ENCODE measurements at regions not wholly inside any gene's neighbourhood (a gene's known extent, or its start where the extent isn't known, plus 50 kb on each side); places are given as distances from the start of the nearest gene placed in this dataset.

GRCh38 chr7:88462799-88463198 lies 156.1 kb upstream of the STEAP4 start:
- Mint-ChIP-seq H3K27ac (ENCODE audit: unreplicated experiment) (no peak overlapping the region), H3K4me1 (ENCODE audit: low read depth, unreplicated experiment) (no peaks in the 10 kb centered on the region), H3K4me3 (ENCODE audit: unreplicated experiment) (no peak overlapping the region), H3K27me3 (ENCODE audit: insufficient read depth, unreplicated experiment) (peaks cover 2% of the 10 kb centered on the region), H3K36me3 (ENCODE audit: insufficient read depth, unreplicated experiment) (no peaks in the 10 kb centered on the region), H3K9me3 (ENCODE audit: unreplicated experiment) (no peaks in the 10 kb centered on the region)
- Histone ChIP-seq H3K4me1 (no peaks in the 10 kb centered on the region), H3K4me3 (ENCODE audit: low read depth, low read length) (no peak overlapping the region), H3K36me3 (ENCODE audit: control insufficient read depth, insufficient read depth, low read length) (no peaks in the 10 kb centered on the region), H3K27me3 (replicated peaks; ENCODE audit: control insufficient read depth, insufficient read depth, low read length) (no peaks in the 10 kb centered on the region), H3K9me3 (no peaks in the 10 kb centered on the region)
- ChIA-PET POLR2A (no interaction called here), CTCF (no interaction called here)
- no TSS peak for BruUV-seq (replicated peaks)
- no peak for DNase-seq
- intact Hi-C loops (cut with micrococcal nuclease; ENCODE audit: unreplicated experiment) = loop anchor here (10.0 kb wide), 1 partner anchor 218 kb away; no protein-coding TSS in a partner anchor
- TF ChIP-seq CTCF (IDR thresholded peaks at IDR 0.05; ENCODE audit: insufficient read depth in 1 of 2, low read depth in 1 of 2, low read length in 1 of 2, severe bottlenecking in 1 of 2, unreplicated experiment in 1 of 2) = no peak

DNA sequence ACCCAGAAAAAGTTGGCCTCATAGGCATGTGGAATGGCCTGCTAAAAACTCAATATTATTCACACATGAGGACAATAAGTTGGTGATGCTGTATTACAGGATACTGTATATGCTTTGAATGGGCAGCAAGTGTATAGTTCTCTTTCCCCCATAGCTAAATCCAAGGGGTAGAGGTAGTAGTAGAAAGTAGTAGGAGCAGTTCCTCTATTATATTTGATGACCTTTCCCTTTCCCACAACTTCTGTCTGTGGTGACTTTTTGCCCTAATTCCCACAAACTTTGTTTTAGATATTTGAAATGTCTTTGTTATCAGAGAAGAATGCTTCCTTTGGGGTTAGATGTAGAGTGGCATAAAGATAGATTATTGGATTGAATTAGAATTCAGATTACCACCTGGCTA lies 154.0 kb upstream of the STEAP4 start:
- no peaks in the 10 kb centered on the region for H3K9me3 ChIP-seq
- no TSS peak for BruUV-seq (replicated peaks)
- CTCF ChIA-PET = no interaction called here
- Mint-ChIP-seq H3K27me3 (ENCODE audit: insufficient read depth, unreplicated experiment) (peaks cover 2% of the 10 kb centered on the region), H3K36me3 (ENCODE audit: insufficient read depth, unreplicated experiment) (no peaks in the 10 kb centered on the region), H3K4me3 (ENCODE audit: unreplicated experiment) (no peak overlapping the region), H3K9me3 (ENCODE audit: unreplicated experiment) (no peaks in the 10 kb centered on the region), H3K4me1 (ENCODE audit: low read depth, unreplicated experiment) (no peaks in the 10 kb centered on the region), H3K27ac (ENCODE audit: unreplicated experiment) (no peak overlapping the region)
- no peak for DNase-seq
- POLR2A ChIA-PET = no interaction called here
- H3K4me3 ChIP-seq (ENCODE audit: low read depth, low read length) = no peak overlapping the region
- TF ChIP-seq CTCF (IDR thresholded peaks at IDR 0.05; ENCODE audit: insufficient read depth in 1 of 2, low read depth in 1 of 2, low read length in 1 of 2, severe bottlenecking in 1 of 2, unreplicated experiment in 1 of 2) = no peak
- intact Hi-C loops (cut with micrococcal nuclease; ENCODE audit: unreplicated experiment) = loop anchor here (10.0 kb wide), 1 partner anchor 216 kb away; no protein-coding TSS in a partner anchor
- H3K36me3 ChIP-seq (ENCODE audit: control insufficient read depth, insufficient read depth, low read length) = no peaks in the 10 kb centered on the region
- H3K27me3 ChIP-seq (replicated peaks; ENCODE audit: control insufficient read depth, insufficient read depth, low read length) = no peaks in the 10 kb centered on the region
- no peaks in the 10 kb centered on the region for H3K4me1 ChIP-seq

- no TSS peak for BruUV-seq (replicated peaks)
- Mint-ChIP-seq H3K4me1 (ENCODE audit: low read depth, unreplicated experiment) (no peaks in the 10 kb centered on the region), H3K27ac (ENCODE audit: unreplicated experiment) (no peak overlapping the region), H3K9me3 (ENCODE audit: unreplicated experiment) (no peaks in the 10 kb centered on the region), H3K4me3 (ENCODE audit: unreplicated experiment) (no peak overlapping the region), H3K27me3 (ENCODE audit: insufficient read depth, unreplicated experiment) (no peaks in the 10 kb centered on the region), H3K36me3 (ENCODE audit: insufficient read depth, unreplicated experiment) (no peaks in the 10 kb centered on the region)
- DNase-seq = no peak
- no peak for TF ChIP-seq CTCF (IDR thresholded peaks at IDR 0.05; ENCODE audit: insufficient read depth in 1 of 2, low read depth in 1 of 2, low read length in 1 of 2, severe bottlenecking in 1 of 2, unreplicated experiment in 1 of 2)
- POLR2A ChIA-PET = no interaction called here
- CTCF ChIA-PET = no interaction called here
- no peaks in the 10 kb centered on the region for H3K27me3 ChIP-seq (replicated peaks; ENCODE audit: control insufficient read depth, insufficient read depth, low read length)
- H3K9me3 ChIP-seq = no peaks in the 10 kb centered on the region
- H3K4me1 ChIP-seq = no peaks in the 10 kb centered on the region
- intact Hi-C loops (cut with micrococcal nuclease; ENCODE audit: unreplicated experiment) = no loop called here
- H3K4me3 ChIP-seq (ENCODE audit: low read depth, low read length) = no peak overlapping the region
- H3K36me3 ChIP-seq (ENCODE audit: control insufficient read depth, insufficient read depth, low read length) = no peaks in the 10 kb centered on the region
Observed at GRCh38 chr7:88458946-88459345, 152.3 kb upstream of the STEAP4 start.
